HAP-1 (cell line): ENCODE measurements at regions not wholly inside any gene's neighbourhood (a gene's known extent, or its start where the extent isn't known, plus 50 kb on each side); places are given as distances from the start of the nearest gene placed in this dataset.

ENCODE experiments used
- DNase-seq, 2 experiments: peaks; one replicate each; pipeline ENCODE4 v3.0.0-alpha.2; 2016 to 2020; ENCODE audit warnings: low spot score in 2 of 2
- H3K27me3 ChIP-seq: fragments of 250-450 bp; sonication (Bioruptor Pico); 2 replicates; pipeline ENCODE4 v1.5.1; 2020; ENCODE audit warnings: low read depth, mild to moderate bottlenecking, moderate library complexity
- H3K36me3 ChIP-seq: fragments of 250-450 bp; sonication (Bioruptor Pico); replicated peaks from 2 replicates; pipeline ENCODE4 v1.5.1; 2020; ENCODE audit warnings: mild to moderate bottlenecking
- H3K4me1 ChIP-seq: fragments of 250-450 bp; sonication (Bioruptor Pico); 2 replicates; pipeline ENCODE4 v1.5.1; 2020; ENCODE audit warnings: mild to moderate bottlenecking
- H3K4me3 ChIP-seq: fragments of 250-450 bp; sonication (Bioruptor Pico); 2 replicates; pipeline ENCODE4 v1.5.1; 2020; ENCODE audit warnings: mild to moderate bottlenecking, moderate library complexity
- H3K9me3 ChIP-seq: fragments of 250-450 bp; sonication (Bioruptor Pico); 2 replicates; pipeline ENCODE4 v1.5.1; 2020; ENCODE audit warnings: mild to moderate bottlenecking, moderate library complexity
- in situ Hi-C: fragments of 300-500 bp; cut with MboI; formaldehyde crosslinking; loops from 3 replicates; pipeline ENCODE4 v1.14.3; 2020; ENCODE audit warnings: low sequenced_read_pairs, inconsistent platforms, mixed read lengths

DNA sequence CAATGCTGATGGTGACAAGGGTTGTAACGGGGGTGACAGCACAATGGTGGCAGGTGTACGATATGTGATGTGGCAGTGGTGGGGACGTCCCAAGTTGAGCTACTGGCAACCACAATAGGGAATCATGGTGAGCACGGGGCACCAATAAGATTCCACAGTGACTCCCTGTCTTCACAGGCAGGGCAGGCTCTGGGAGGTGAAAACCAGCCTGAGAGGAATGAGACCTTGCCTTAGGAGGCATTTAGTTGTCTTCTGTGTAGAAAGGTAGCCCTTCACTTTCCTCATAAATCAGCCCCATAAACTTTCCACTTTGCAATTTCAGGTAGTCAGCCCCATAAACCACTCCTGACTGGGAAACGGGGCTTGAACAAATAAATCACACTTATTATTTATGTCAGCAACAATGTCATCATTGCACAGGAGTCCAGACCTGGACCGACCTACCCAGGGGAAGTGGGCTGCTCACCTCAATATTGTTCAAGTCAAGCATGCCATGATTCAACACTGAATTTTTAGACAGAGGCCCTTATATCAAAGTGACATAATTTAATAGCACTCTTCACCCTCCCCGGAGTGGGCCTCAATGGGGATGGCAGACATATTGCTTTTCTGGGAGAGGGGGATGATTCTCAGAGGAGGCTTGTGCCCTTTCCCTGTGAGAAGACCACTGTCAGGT, 150.8 kb downstream of the CDC5L start:
- Histone ChIP-seq H3K36me3 (no peaks in the 10 kb centered on the region), H3K4me1 (no peaks in the 10 kb centered on the region), H3K27me3 (no peaks in the 10 kb centered on the region), H3K9me3 (no peaks in the 10 kb centered on the region), H3K4me3 (no peak overlapping the region)
- in situ Hi-C loops: no loop called here
- no peak for DNase-seq

GRCh38 chr6:44538807-44539201, 151.3 kb downstream of the CDC5L start:
- Histone ChIP-seq H3K9me3 (no peaks in the 10 kb centered on the region), H3K27me3 (no peaks in the 10 kb centered on the region), H3K4me1 (no peaks in the 10 kb centered on the region), H3K4me3 (no peak overlapping the region), H3K36me3 (no peaks in the 10 kb centered on the region)
- DNase-seq: no peak
- in situ Hi-C loops: no loop called here

DNA sequence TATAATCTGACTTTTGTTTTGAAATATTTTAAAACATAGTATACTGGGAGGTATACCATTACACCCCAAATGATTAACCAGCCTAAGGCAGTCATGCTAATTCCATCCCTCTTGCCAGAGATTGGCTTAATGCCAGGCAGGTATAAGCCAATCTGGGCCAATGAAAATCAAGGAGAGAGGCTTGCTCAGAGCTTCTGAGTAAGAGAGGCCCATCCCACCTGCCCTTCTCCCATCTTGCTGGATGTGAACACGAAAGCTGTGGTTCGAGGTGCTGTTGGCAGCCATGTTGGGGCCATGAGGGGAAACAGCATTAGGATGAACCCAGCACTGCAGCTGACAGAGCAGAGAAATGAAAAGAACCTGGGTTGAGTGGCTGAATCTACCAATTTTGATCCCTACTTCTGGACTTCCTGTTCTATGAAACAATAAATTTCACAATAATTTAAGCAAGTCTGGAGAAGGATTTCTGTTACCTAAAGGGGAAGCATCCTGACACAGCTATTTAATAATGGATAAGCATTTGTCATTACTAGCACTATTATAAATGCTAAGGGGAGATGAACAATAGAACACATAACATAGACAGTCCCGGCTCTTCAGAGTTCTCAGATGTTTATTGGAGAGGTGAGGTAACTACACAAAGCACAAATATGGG, 152.3 kb downstream of the CDC5L start:
- in situ Hi-C loops: no loop called here
- no peaks in the 10 kb centered on the region for H3K9me3 ChIP-seq
- no peaks in the 10 kb centered on the region for H3K27me3 ChIP-seq
- H3K36me3 ChIP-seq: no peaks in the 10 kb centered on the region
- no peaks in the 10 kb centered on the region for H3K4me1 ChIP-seq
- no peak overlapping the region for H3K4me3 ChIP-seq
- DNase-seq: no peak

GRCh38 chr6:44540881-44541280, 153.4 kb downstream of the CDC5L start:
- Histone ChIP-seq H3K27me3 (no peaks in the 10 kb centered on the region), H3K36me3 (no peaks in the 10 kb centered on the region), H3K4me1 (no peaks in the 10 kb centered on the region), H3K4me3 (no peak overlapping the region), H3K9me3 (no peaks in the 10 kb centered on the region)
- no peak for DNase-seq
- in situ Hi-C loops: no loop called here

DNA sequence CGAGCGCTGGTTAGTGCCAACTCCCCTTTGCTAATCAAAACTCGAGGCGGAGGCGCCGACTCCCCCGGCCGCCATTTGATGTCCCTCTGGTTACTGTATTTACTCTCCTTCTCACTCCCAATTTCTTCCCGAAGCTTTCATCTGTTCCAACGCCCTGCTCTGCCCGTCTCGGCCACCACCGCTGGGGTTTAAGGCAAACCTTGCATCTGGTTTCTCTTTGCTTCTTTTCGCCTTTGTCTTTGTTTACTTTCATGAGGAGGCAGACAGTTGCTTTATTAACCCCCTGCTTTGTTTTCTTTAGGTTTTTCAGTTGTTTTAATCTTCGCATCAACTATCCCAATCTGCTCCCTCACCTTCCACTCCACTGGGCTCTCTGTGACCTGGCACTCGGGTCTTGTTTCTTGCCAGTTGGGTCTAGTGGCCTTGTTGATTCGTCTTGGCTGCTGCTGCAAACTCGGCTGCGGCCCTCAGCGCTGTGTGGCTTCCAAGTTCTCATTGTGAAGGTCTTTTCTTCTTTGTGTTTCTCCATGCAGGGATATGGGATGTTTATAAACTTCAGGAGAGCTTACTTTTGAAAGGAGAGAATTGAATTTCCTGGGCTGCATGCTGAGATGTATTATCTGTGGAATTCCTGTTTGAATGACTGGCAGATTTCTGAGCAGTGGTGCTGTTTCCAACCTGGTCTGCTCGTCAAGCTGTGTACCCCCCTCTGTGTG, 155.1 kb downstream of the CDC5L start:
- no peak overlapping the region for H3K4me3 ChIP-seq
- H3K9me3 ChIP-seq: no peaks in the 10 kb centered on the region
- no peaks in the 10 kb centered on the region for H3K27me3 ChIP-seq
- no peaks in the 10 kb centered on the region for H3K36me3 ChIP-seq
- no peak for DNase-seq
- no peaks in the 10 kb centered on the region for H3K4me1 ChIP-seq
- in situ Hi-C loops: no loop called here

DNA sequence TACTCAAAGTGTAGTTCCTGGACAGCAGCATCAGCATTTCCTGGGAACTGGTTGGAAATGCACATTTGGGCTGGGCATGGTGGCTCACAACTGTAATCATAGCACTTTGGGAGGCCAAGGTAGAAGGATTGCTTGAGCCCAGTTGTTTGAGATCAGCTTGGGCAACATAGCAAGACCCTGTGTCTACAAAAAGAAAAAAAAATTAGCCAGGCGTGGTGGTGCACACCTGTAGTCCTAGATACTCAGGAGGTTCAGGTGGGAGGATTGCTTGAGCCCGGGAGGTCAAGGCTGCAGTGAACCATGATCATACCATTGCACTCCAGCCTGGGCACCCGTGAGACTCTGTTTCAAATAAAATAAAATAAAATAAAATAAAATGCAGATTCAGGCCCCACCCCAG, 156.2 kb downstream of the CDC5L start:
- DNase-seq: no peak
- H3K4me3 ChIP-seq: no peak overlapping the region
- in situ Hi-C loops: no loop called here
- H3K36me3 ChIP-seq: no peaks in the 10 kb centered on the region
- no peaks in the 10 kb centered on the region for H3K27me3 ChIP-seq
- H3K9me3 ChIP-seq: no peaks in the 10 kb centered on the region
- H3K4me1 ChIP-seq: no peaks in the 10 kb centered on the region

DNA sequence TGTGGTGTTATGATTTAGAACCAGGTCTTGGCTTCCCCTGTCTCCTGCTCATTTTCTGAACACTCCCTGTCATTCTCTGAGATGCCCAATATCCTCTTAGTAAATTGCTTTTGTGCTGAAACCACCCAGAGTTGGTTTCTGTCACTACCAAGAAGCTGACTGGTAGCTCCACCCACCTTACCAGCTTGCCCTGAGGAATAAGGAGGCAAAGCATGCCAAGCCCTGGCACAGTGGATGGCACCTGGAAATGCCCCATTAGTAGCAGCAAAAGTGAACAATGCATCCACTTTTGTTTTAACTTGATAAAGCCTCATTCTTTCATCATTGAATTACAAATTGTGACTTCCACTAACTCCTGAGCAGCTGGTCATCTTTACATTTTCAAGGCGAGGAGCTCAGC, 157.7 kb downstream of the CDC5L start:
- no peaks in the 10 kb centered on the region for H3K9me3 ChIP-seq
- H3K4me3 ChIP-seq: no peak overlapping the region
- H3K36me3 ChIP-seq: no peaks in the 10 kb centered on the region
- H3K27me3 ChIP-seq: no peaks in the 10 kb centered on the region
- DNase-seq: no peak
- H3K4me1 ChIP-seq: no peaks in the 10 kb centered on the region
- in situ Hi-C loops: no loop called here

GRCh38 chr6:44548319-44548718, 160.8 kb downstream of the CDC5L start:
- no peaks in the 10 kb centered on the region for H3K9me3 ChIP-seq
- no peak overlapping the region for H3K4me3 ChIP-seq
- no peaks in the 10 kb centered on the region for H3K36me3 ChIP-seq
- in situ Hi-C loops: no loop called here
- no peaks in the 10 kb centered on the region for H3K4me1 ChIP-seq
- no peak for DNase-seq
- H3K27me3 ChIP-seq: peaks cover 6% of the 10 kb centered on the region; the same call in 1 of the 2 replicates

DNA sequence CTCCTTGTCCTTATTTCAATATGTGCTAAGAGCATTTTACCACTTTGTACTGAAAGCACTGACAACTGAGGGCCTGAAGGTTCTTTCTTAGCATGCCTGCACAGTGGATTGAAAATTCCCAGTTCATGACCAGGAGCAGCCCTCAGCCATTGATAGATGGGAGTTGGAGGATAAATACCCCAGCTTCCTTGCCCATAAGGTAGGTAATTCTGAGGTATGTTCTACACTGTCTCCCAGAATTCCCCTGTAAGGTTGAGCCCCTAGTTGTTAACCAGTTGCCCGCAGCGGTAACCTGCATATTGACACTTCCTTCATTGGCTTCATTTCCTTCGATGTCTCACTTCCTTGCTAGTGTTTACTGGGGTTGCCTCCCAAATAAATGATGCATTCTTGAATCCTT, 162.0 kb downstream of the CDC5L start:
- no peak for DNase-seq
- no peaks in the 10 kb centered on the region for H3K36me3 ChIP-seq
- H3K9me3 ChIP-seq: no peaks in the 10 kb centered on the region
- in situ Hi-C loops: no loop called here
- no peaks in the 10 kb centered on the region for H3K4me1 ChIP-seq
- H3K4me3 ChIP-seq: no peak overlapping the region
- peaks cover 6% of the 10 kb centered on the region; the same call in 1 of the 2 replicates for H3K27me3 ChIP-seq

- Histone ChIP-seq H3K27me3 (peaks cover 6% of the 10 kb centered on the region; the same call in 1 of the 2 replicates), H3K4me1 (no peaks in the 10 kb centered on the region), H3K36me3 (no peaks in the 10 kb centered on the region), H3K4me3 (no peak overlapping the region), H3K9me3 (no peaks in the 10 kb centered on the region)
- in situ Hi-C loops: no loop called here
- DNase-seq: no peak
These were observed 166.7 kb downstream of the CDC5L start for GRCh38 chr6:44554194-44554593.

DNA sequence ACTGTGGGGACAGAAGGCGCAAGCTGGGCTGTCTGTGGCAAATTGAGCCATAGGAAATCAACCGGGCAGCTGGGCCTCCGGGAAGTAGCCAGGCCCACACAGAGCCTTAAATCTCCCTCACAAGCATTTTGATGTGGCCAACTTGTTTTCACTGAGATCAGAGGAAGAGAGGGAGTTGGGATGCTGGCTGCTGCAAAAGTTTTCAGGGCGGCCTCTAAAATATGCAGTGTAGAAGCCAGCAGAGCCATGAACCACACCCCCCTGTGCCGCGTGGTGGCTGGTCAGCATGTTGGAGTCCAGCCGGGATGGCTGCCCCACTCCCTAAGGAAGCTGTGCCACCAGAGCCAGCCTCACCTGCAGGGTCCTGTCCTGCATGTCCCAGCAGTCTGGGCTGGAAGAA, 167.4 kb downstream of the CDC5L start:
- in situ Hi-C loops: no loop called here

DNA sequence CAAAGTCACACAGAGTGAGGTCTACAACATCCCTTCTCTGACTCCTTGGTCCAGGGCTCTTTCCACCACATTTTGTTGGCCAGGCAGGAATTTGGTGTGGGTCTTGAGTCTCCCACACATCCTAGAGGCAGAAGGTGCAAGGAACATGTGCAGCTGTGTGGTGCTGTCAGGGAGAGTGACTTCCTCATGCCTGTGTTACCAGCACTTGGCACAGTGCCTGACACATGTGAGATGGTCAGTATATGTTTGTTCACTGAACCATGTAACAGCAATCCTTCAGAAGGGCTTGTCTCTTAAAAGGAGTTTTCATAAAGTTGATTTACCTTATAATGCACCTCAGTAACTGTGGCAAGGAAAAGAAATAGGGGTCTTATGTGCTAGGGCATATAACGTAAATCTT, 168.5 kb downstream of the CDC5L start:
- Histone ChIP-seq H3K4me1 (no peaks in the 10 kb centered on the region), H3K4me3 (no peak overlapping the region), H3K27me3 (peaks cover 8% of the 10 kb centered on the region; the same call in 1 of the 2 replicates), H3K36me3 (no peaks in the 10 kb centered on the region), H3K9me3 (no peaks in the 10 kb centered on the region)
- in situ Hi-C loops: no loop called here
- no peak for DNase-seq

More for the DNA sequence above, 167.4 kb downstream of the CDC5L start:
- Histone ChIP-seq H3K4me3 (no peak overlapping the region), H3K27me3 (peaks cover 6% of the 10 kb centered on the region; the same call in 1 of the 2 replicates), H3K9me3 (no peaks in the 10 kb centered on the region), H3K4me1 (no peaks in the 10 kb centered on the region), H3K36me3 (no peaks in the 10 kb centered on the region)
- DNase-seq: no peak

DNA sequence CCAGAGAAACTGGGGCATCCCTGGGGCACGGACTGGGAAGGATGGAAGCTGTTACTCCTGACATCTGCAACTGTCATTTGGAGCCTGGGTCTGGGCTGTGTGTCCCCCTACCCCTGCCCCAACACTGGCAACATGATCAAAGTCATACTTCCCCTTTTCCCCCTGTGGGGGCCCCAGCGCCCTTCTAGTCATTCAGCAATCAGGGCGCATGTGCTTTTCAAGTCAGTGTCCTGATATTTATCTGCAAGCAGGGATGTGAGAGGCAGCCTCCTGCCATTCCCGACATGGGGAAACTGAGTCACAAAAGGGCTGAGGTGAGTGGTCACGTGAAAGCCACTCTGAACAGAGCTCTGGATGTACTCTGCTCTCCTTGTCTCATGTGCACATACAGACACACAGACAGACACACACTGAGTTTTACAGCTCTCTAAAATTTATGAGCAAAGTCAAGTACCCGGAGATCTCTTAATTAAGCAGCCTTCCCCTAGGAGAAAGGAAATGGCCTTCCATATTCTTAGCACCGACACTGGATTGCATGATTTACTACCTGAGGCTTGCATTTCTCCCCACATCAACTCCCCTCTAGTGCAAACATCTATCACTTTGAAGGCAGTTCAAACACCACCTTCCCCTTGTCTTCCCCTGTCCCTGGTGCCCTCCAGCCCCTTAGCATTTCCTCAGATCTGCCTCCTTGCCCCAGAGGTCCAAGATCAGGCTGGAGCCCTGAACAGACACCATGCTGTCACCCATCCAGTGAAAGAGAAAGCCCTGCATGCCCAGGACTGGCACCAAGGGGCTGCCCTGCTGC, 170.7 kb downstream of the CDC5L start:
- H3K27me3 ChIP-seq: peaks cover 9% of the 10 kb centered on the region; the same call in 1 of the 2 replicates
- DNase-seq: no peak
- H3K36me3 ChIP-seq: no peaks in the 10 kb centered on the region
- in situ Hi-C loops: no loop called here
- no peaks in the 10 kb centered on the region for H3K9me3 ChIP-seq
- no peaks in the 10 kb centered on the region for H3K4me1 ChIP-seq
- H3K4me3 ChIP-seq: no peak overlapping the region
